Fibroblast of lung (primary cell): ENCODE measurements at regions not wholly inside any gene's neighbourhood (a gene's known extent, or its start where the extent isn't known, plus 50 kb on each side); places are given as distances from the start of the nearest gene placed in this dataset.

Experiments used
- EZH2 ChIP-seq: IDR thresholded peaks from 2 replicates; pipeline ENCODE4 v1.5.1; 2012; ENCODE audit warnings: low read length, control low read depth, mild to moderate bottlenecking; ENCODE audit errors: missing control alignments
- TF ChIP-seq, protein P1 (sequence below), 2 donors: IDR thresholded peaks in 1 of 2; conservative IDR thresholded peaks in 1 of 2; 1 replicate in 1 of 2; 2 replicates in 1 of 2; pipeline ENCODE4 v1.5.1; 2011 to 2012; ENCODE audit warnings: low read length in 2 of 2, control low read depth in 1 of 2, inconsistent platforms in 1 of 2, low read depth in 1 of 2, mild to moderate bottlenecking in 1 of 2

DNA sequence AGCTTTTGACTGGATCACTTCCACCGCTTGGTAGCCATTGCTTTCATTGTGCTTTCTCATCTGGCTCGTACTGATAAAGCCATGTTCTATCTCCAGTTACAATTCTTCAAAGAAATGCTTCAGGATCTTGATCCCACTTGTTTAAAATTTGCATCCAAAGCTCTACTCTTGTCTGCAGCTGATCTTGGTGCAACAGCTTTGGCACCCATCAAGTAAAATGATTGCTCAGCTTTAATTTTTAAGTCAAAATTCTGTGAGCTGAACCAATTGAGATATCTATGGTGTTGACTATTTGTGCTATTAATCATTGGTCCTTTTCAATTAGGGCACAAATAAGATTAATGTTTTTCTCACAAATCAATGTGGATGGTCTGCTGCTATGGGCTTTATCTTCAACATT, 54.8 kb upstream of the DUSP10 start:
- TF ChIP-seq, protein P1, sequence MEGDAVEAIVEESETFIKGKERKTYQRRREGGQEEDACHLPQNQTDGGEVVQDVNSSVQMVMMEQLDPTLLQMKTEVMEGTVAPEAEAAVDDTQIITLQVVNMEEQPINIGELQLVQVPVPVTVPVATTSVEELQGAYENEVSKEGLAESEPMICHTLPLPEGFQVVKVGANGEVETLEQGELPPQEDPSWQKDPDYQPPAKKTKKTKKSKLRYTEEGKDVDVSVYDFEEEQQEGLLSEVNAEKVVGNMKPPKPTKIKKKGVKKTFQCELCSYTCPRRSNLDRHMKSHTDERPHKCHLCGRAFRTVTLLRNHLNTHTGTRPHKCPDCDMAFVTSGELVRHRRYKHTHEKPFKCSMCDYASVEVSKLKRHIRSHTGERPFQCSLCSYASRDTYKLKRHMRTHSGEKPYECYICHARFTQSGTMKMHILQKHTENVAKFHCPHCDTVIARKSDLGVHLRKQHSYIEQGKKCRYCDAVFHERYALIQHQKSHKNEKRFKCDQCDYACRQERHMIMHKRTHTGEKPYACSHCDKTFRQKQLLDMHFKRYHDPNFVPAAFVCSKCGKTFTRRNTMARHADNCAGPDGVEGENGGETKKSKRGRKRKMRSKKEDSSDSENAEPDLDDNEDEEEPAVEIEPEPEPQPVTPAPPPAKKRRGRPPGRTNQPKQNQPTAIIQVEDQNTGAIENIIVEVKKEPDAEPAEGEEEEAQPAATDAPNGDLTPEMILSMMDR (conservative IDR thresholded peaks at IDR 0.05 in 1 of 2, IDR thresholded peaks at IDR 0.05 in 1 of 2; ENCODE audit: low read depth in 1 of 2, low read length in 2 of 2), result no peak
- no peak for TF ChIP-seq EZH2
